WTC11 (cell line): ENCODE measurements at regions not wholly inside any gene's neighbourhood (a gene's known extent, or its start where the extent isn't known, plus 50 kb on each side); places are given as distances from the start of the nearest gene placed in this dataset.

Source experiments
- ATAC-seq: fragments of 200-7000 bp; cut with Tn5 transposase; 2 replicates; pipeline ENCODE4 v1.10.0; 2021; ENCODE audit warnings: mild to moderate bottlenecking, moderate library complexity
- CTCF ChIA-PET: fragments of 300-600 bp; sonication (Branson Sonifier 250); formaldehyde crosslinking; loops from one replicate; lab custom pipeline; 2021; ENCODE audit warnings: antibody characterized with exemption; lab: Charles Lee
- POLR2A ChIA-PET: fragments of 350-600 bp; sonication (Branson Sonifier 250); formaldehyde crosslinking; loops from one replicate; lab custom pipeline; 2021; ENCODE audit warnings: antibody characterized with exemption; lab: Charles Lee
- DNase-seq: peaks from one replicate; pipeline ENCODE4 v3.0.0; 2021; ENCODE audit warnings: low spot score
- H3K27ac Mint-ChIP-seq: 2 replicates; pipeline ENCODE4 v1.8.0; 2021; ENCODE audit warnings: mixed read lengths
- H3K27me3 Mint-ChIP-seq: 2 replicates; pipeline ENCODE4 v1.8.0; 2021; ENCODE audit warnings: low read depth, mild to moderate bottlenecking, moderate library complexity, mixed read lengths
- H3K36me3 Mint-ChIP-seq: 2 replicates; pipeline ENCODE4 v1.8.0; 2021; ENCODE audit warnings: mixed read lengths
- H3K4me1 Mint-ChIP-seq: 2 replicates; pipeline ENCODE4 v1.8.0; 2022; ENCODE audit warnings: mixed read lengths
- H3K4me3 Mint-ChIP-seq: 2 replicates; pipeline ENCODE4 v1.8.0; 2021; ENCODE audit warnings: mild to moderate bottlenecking, moderate library complexity, mixed read lengths
- H3K9me3 Mint-ChIP-seq: 2 replicates; pipeline ENCODE4 v1.8.0; 2021; ENCODE audit warnings: mixed read lengths
- CREB1 ChIP-seq: sonication (generic); formaldehyde crosslinking; IDR thresholded peaks from 2 replicates; pipeline ENCODE4 v1.8.0; 2023; ENCODE audit warnings: mild to moderate bottlenecking, missing genetic modification reagents
- CREM ChIP-seq: sonication (generic); formaldehyde crosslinking; IDR thresholded peaks from 2 replicates; pipeline ENCODE4 v1.8.1; 2022; ENCODE audit warnings: mild to moderate bottlenecking, missing genetic modification reagents, moderate library complexity
- JUN ChIP-seq: sonication (generic); formaldehyde crosslinking; IDR thresholded peaks from 2 replicates; pipeline ENCODE4 v1.8.0; 2023; ENCODE audit warnings: mild to moderate bottlenecking, missing genetic modification reagents
- MXD4 ChIP-seq: fragments of 250-450 bp; sonication (Bioruptor Pico); IDR thresholded peaks from 2 replicates; pipeline ENCODE4 v1.8.0; 2021; ENCODE audit warnings: mild to moderate bottlenecking, moderate library complexity, borderline replicate concordance
- NFYB ChIP-seq: sonication (generic); formaldehyde crosslinking; conservative IDR thresholded peaks from 2 replicates; pipeline ENCODE4 v1.8.0; 2022; ENCODE audit warnings: low read depth, missing genetic modification reagents
- OVOL2 ChIP-seq: fragments of 250-450 bp; sonication (Bioruptor Pico); IDR thresholded peaks from 2 replicates; pipeline ENCODE4 v1.9.0; 2021; ENCODE audit warnings: mild to moderate bottlenecking, borderline replicate concordance
- RORB ChIP-seq: fragments of 250-450 bp; sonication (Bioruptor Pico); IDR thresholded peaks from 2 replicates; pipeline ENCODE4 v1.9.0; 2021; ENCODE audit warnings: mild to moderate bottlenecking
- SMAD3 ChIP-seq: sonication (generic); formaldehyde crosslinking; IDR thresholded peaks from 2 replicates; pipeline ENCODE4 v1.8.0; 2022; ENCODE audit warnings: missing genetic modification reagents, mild to moderate bottlenecking, borderline replicate concordance
- ZNF219 ChIP-seq: sonication (generic); formaldehyde crosslinking; IDR thresholded peaks from 2 replicates; pipeline ENCODE4 v1.8.0; 2023; ENCODE audit warnings: missing genetic modification reagents, mild to moderate bottlenecking, borderline replicate concordance
- ZNF396 ChIP-seq: fragments of 250-450 bp; sonication (Bioruptor Pico); IDR thresholded peaks from 2 replicates; pipeline ENCODE4 v1.8.0; 2021; ENCODE audit warnings: mild to moderate bottlenecking, moderate library complexity, borderline replicate concordance
- ZNF671 ChIP-seq: fragments of 250-450 bp; sonication (Bioruptor Pico); IDR thresholded peaks from 2 replicates; pipeline ENCODE4 v1.8.0; 2021; ENCODE audit warnings: mild to moderate bottlenecking
- TF ChIP-seq, protein P1 (sequence below): sonication (generic); formaldehyde crosslinking; IDR thresholded peaks from 2 replicates; pipeline ENCODE4 v1.8.1; 2023; ENCODE audit warnings: mild to moderate bottlenecking, missing genetic modification reagents
- TF ChIP-seq, protein P2 (sequence below): sonication (generic); formaldehyde crosslinking; IDR thresholded peaks from 2 replicates; pipeline ENCODE4 v1.8.1; 2023; ENCODE audit warnings: mild to moderate bottlenecking, missing genetic modification reagents
- TF ChIP-seq, protein P3 (sequence below): fragments of 200-600 bp; IDR thresholded peaks from 2 replicates; pipeline ENCODE4 v1.8.0; 2022; ENCODE audit warnings: antibody characterized with exemption
- TF ChIP-seq, protein P4 (sequence below): sonication (generic); formaldehyde crosslinking; IDR thresholded peaks from 2 replicates; pipeline ENCODE4 v1.8.1; 2022; ENCODE audit warnings: low read depth, missing genetic modification reagents, borderline replicate concordance
- TF ChIP-seq, protein P5 (sequence below): fragments of 250-450 bp; sonication (Bioruptor Pico); IDR thresholded peaks from 2 replicates; pipeline ENCODE4 v1.9.0; 2021; ENCODE audit warnings: moderate library complexity, mild to moderate bottlenecking, inconsistent platforms, borderline replicate concordance
- TF ChIP-seq, protein P6 (sequence below): fragments of 250-450 bp; sonication (Bioruptor Pico); IDR thresholded peaks from 2 replicates; pipeline ENCODE4 v1.9.0; 2021; ENCODE audit warnings: mild to moderate bottlenecking
- TF ChIP-seq, protein P7 (sequence below): fragments of 250-450 bp; sonication (Bioruptor Pico); IDR thresholded peaks from 2 replicates; pipeline ENCODE4 v1.9.0; 2021; ENCODE audit warnings: mild to moderate bottlenecking
- TF ChIP-seq, protein P8 (sequence below): fragments of 250-450 bp; sonication (Bioruptor Pico); IDR thresholded peaks from 2 replicates; pipeline ENCODE4 v2.1.2; 2022; ENCODE audit warnings: mild to moderate bottlenecking, moderate library complexity

DNA sequence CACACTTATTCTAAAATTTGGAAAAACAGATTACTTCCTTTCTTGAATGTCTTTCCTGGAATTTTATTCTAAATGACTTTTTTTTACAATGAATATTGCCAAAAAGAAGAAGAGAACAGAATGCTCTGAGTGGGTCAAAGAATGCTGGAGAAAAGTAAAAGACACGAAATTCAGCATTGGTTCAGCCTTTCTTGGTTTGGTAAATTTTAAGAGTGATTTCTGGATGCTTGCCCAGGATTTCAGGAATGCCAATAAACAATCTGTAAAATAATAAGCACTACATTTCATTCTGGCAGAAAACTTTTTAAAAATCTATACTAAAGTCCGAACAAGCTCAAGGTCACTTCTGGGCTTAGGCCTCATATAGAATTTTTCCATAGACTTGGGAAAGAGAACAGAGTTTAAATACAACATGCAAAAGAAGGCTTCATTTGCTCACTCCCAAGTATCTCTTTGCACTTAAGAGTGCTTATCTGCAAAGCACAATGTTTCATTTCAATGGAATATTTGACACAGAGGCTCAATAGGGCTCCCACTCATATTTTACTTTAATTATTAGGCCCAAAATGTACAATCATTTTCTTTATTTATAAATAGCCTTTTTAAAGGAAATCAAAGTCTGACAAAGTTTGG is 359.5 kb upstream of the ANKRD30A start:
- no peak for DNase-seq
- no peaks in the 10 kb centered on the region for H3K4me1 Mint-ChIP-seq
- POLR2A ChIA-PET: no interaction called here
- TF ChIP-seq, protein P1, sequence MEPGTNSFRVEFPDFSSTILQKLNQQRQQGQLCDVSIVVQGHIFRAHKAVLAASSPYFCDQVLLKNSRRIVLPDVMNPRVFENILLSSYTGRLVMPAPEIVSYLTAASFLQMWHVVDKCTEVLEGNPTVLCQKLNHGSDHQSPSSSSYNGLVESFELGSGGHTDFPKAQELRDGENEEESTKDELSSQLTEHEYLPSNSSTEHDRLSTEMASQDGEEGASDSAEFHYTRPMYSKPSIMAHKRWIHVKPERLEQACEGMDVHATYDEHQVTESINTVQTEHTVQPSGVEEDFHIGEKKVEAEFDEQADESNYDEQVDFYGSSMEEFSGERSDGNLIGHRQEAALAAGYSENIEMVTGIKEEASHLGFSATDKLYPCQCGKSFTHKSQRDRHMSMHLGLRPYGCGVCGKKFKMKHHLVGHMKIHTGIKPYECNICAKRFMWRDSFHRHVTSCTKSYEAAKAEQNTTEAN (CRISPR knock-in tag): no peak
- TF ChIP-seq RORB (CRISPR knock-in tag) (no peak), MXD4 (CRISPR knock-in tag) (no peak), NFYB (no peak), ZNF219 (CRISPR knock-in tag) (no peak), JUN (CRISPR knock-in tag) (no peak), ZNF671 (no peak)
- TF ChIP-seq, protein P2, sequence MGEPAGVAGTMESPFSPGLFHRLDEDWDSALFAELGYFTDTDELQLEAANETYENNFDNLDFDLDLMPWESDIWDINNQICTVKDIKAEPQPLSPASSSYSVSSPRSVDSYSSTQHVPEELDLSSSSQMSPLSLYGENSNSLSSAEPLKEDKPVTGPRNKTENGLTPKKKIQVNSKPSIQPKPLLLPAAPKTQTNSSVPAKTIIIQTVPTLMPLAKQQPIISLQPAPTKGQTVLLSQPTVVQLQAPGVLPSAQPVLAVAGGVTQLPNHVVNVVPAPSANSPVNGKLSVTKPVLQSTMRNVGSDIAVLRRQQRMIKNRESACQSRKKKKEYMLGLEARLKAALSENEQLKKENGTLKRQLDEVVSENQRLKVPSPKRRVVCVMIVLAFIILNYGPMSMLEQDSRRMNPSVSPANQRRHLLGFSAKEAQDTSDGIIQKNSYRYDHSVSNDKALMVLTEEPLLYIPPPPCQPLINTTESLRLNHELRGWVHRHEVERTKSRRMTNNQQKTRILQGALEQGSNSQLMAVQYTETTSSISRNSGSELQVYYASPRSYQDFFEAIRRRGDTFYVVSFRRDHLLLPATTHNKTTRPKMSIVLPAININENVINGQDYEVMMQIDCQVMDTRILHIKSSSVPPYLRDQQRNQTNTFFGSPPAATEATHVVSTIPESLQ (CRISPR knock-in tag): no peak
- TF ChIP-seq, protein P3, sequence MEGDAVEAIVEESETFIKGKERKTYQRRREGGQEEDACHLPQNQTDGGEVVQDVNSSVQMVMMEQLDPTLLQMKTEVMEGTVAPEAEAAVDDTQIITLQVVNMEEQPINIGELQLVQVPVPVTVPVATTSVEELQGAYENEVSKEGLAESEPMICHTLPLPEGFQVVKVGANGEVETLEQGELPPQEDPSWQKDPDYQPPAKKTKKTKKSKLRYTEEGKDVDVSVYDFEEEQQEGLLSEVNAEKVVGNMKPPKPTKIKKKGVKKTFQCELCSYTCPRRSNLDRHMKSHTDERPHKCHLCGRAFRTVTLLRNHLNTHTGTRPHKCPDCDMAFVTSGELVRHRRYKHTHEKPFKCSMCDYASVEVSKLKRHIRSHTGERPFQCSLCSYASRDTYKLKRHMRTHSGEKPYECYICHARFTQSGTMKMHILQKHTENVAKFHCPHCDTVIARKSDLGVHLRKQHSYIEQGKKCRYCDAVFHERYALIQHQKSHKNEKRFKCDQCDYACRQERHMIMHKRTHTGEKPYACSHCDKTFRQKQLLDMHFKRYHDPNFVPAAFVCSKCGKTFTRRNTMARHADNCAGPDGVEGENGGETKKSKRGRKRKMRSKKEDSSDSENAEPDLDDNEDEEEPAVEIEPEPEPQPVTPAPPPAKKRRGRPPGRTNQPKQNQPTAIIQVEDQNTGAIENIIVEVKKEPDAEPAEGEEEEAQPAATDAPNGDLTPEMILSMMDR: no peak
- TF ChIP-seq, protein P4, sequence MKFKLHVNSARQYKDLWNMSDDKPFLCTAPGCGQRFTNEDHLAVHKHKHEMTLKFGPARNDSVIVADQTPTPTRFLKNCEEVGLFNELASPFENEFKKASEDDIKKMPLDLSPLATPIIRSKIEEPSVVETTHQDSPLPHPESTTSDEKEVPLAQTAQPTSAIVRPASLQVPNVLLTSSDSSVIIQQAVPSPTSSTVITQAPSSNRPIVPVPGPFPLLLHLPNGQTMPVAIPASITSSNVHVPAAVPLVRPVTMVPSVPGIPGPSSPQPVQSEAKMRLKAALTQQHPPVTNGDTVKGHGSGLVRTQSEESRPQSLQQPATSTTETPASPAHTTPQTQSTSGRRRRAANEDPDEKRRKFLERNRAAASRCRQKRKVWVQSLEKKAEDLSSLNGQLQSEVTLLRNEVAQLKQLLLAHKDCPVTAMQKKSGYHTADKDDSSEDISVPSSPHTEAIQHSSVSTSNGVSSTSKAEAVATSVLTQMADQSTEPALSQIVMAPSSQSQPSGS (CRISPR knock-in tag): no peak
- TF ChIP-seq, protein P5, sequence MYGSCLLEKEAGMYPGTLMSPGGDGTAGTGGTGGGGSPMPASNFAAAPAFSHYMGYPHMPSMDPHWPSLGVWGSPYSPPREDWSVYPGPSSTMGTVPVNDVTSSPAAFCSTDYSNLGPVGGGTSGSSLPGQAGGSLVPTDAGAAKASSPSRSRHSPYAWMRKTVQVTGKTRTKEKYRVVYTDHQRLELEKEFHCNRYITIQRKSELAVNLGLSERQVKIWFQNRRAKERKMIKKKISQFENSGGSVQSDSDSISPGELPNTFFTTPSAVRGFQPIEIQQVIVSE (CRISPR knock-in tag): no peak
- TF ChIP-seq, all 79 proteins: peak for 0
- Mint-ChIP-seq H3K27ac (no peak overlapping the region), H3K27me3 (no peaks in the 10 kb centered on the region), H3K9me3 (no peaks in the 10 kb centered on the region), H3K4me3 (no peak overlapping the region), H3K36me3 (no peaks in the 10 kb centered on the region)
- CTCF ChIA-PET: no interaction called here
- ATAC-seq: no peak

DNA sequence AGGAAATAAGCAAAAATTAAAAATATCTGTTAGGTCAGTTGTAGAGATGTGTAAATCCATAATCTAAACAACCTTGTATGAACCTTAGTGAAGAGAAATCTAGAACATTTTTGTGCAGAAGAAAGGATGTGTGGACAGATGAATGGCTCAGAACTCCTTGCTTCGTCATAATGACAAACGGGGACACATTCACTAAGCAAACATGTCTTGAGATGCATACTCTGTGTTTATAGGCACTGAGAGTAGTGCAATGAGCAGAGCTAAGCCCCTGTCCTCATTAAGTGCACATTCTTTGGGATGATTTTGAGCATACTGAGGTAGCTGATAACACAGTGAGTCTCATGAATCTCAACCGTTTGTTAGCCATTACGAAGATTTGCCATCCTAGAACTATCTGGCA is 360.6 kb upstream of the ANKRD30A start:
- CTCF ChIA-PET: no interaction called here
- Mint-ChIP-seq H3K4me1 (no peaks in the 10 kb centered on the region), H3K27ac (no peak overlapping the region), H3K9me3 (no peaks in the 10 kb centered on the region), H3K4me3 (no peak overlapping the region), H3K27me3 (no peaks in the 10 kb centered on the region), H3K36me3 (no peaks in the 10 kb centered on the region)
- ATAC-seq (no peak), DNase-seq (no peak)
- POLR2A ChIA-PET: no interaction called here
- TF ChIP-seq CREM (CRISPR knock-in tag) (no peak), OVOL2 (CRISPR knock-in tag) (no peak), ZNF396 (CRISPR knock-in tag) (no peak), SMAD3 (CRISPR knock-in tag) (no peak), NFYB (no peak), CREB1 (CRISPR knock-in tag) (no peak)
- TF ChIP-seq, protein P6, sequence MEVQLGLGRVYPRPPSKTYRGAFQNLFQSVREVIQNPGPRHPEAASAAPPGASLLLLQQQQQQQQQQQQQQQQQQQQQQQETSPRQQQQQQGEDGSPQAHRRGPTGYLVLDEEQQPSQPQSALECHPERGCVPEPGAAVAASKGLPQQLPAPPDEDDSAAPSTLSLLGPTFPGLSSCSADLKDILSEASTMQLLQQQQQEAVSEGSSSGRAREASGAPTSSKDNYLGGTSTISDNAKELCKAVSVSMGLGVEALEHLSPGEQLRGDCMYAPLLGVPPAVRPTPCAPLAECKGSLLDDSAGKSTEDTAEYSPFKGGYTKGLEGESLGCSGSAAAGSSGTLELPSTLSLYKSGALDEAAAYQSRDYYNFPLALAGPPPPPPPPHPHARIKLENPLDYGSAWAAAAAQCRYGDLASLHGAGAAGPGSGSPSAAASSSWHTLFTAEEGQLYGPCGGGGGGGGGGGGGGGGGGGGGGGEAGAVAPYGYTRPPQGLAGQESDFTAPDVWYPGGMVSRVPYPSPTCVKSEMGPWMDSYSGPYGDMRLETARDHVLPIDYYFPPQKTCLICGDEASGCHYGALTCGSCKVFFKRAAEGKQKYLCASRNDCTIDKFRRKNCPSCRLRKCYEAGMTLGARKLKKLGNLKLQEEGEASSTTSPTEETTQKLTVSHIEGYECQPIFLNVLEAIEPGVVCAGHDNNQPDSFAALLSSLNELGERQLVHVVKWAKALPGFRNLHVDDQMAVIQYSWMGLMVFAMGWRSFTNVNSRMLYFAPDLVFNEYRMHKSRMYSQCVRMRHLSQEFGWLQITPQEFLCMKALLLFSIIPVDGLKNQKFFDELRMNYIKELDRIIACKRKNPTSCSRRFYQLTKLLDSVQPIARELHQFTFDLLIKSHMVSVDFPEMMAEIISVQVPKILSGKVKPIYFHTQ (CRISPR knock-in tag): no peak
- TF ChIP-seq, protein P7, sequence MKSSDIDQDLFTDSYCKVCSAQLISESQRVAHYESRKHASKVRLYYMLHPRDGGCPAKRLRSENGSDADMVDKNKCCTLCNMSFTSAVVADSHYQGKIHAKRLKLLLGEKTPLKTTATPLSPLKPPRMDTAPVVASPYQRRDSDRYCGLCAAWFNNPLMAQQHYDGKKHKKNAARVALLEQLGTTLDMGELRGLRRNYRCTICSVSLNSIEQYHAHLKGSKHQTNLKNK (CRISPR knock-in tag): no peak
- TF ChIP-seq, protein P8, sequence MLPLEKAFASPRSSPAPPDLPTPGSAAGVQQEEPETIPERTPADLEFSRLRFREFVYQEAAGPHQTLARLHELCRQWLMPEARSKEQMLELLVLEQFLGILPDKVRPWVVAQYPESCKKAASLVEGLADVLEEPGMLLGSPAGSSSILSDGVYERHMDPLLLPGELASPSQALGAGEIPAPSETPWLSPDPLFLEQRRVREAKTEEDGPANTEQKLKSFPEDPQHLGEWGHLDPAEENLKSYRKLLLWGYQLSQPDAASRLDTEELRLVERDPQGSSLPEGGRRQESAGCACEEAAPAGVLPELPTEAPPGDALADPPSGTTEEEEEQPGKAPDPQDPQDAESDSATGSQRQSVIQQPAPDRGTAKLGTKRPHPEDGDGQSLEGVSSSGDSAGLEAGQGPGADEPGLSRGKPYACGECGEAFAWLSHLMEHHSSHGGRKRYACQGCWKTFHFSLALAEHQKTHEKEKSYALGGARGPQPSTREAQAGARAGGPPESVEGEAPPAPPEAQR (CRISPR knock-in tag): no peak
